Keratinocyte (primary cell): ENCODE measurements at regions not wholly inside any gene's neighbourhood (a gene's known extent, or its start where the extent isn't known, plus 50 kb on each side); places are given as distances from the start of the nearest gene placed in this dataset.

Experiments
- DNase-seq: peaks from one replicate; pipeline ENCODE4 v3.0.0-alpha.2; 2011; ENCODE audit warnings: low read depth, missing footprints, low spot score
- FAIRE-seq: peaks from 2 replicates; lab custom pipeline; 2011; peaks lifted over from hg19 to GRCh38; lab: Jason Lieb, UNC
- H2AFZ ChIP-seq: 2 replicates; pipeline ENCODE4 v1.6.0; 2012; ENCODE audit warnings: low read length, control low read depth, inconsistent platforms; ENCODE audit not compliant: control insufficient read depth
- H3K27ac ChIP-seq: 2 replicates; pipeline ENCODE4 v1.5.1; 2011; ENCODE audit warnings: low read length; ENCODE audit not compliant: control insufficient read depth, insufficient read depth
- H3K27me3 ChIP-seq: 3 replicates; pipeline ENCODE4 v1.6.0; 2011; ENCODE audit warnings: low read length; ENCODE audit not compliant: control insufficient read depth, insufficient read depth; ENCODE audit errors: extremely low read depth
- H3K36me3 ChIP-seq, 2 experiments: 2 replicates in 1 of 2; 3 replicates in 1 of 2; pipeline ENCODE4 v1.5.1; 2011; ENCODE audit warnings: low read length in 2 of 2, mild to moderate bottlenecking in 1 of 2; ENCODE audit not compliant: control insufficient read depth in 2 of 2, insufficient read depth in 2 of 2; ENCODE audit errors: extremely low read depth in 1 of 2
- H3K4me1 ChIP-seq: 3 replicates; pipeline ENCODE4 v1.5.1; 2011; ENCODE audit warnings: low read length; ENCODE audit not compliant: control insufficient read depth, insufficient read depth; ENCODE audit errors: extremely low read depth
- H3K4me2 ChIP-seq: 3 replicates; pipeline ENCODE4 v1.6.0; 2011; ENCODE audit warnings: low read depth, low read length; ENCODE audit not compliant: control insufficient read depth, insufficient read depth; ENCODE audit errors: extremely low read depth
- H3K4me3 ChIP-seq, 3 experiments: fragments of 200-600 bp in 1 of 3; sonication (generic) in 1 of 3; 2 replicates in 2 of 3; 3 replicates in 1 of 3; pipeline ENCODE4 v1.5.1; 2011 to 2016; ENCODE audit warnings: low read length in 3 of 3, mild to moderate bottlenecking in 3 of 3, control low read depth in 2 of 3, inconsistent platforms in 1 of 3, low read depth in 1 of 3, mixed read lengths in 1 of 3, mixed run types in 1 of 3, moderate library complexity in 1 of 3; ENCODE audit not compliant: control insufficient read depth in 2 of 3, insufficient read depth in 2 of 3; ENCODE audit errors: extremely low read depth in 1 of 3
- H3K79me2 ChIP-seq: 2 replicates; pipeline ENCODE4 v1.6.0; 2012; ENCODE audit warnings: low read length; ENCODE audit not compliant: control insufficient read depth, insufficient read depth
- H3K9ac ChIP-seq: 3 replicates; pipeline ENCODE4 v1.6.0; 2011; ENCODE audit warnings: low read length; ENCODE audit not compliant: control insufficient read depth, insufficient read depth; ENCODE audit errors: extremely low read depth
- H3K9me1 ChIP-seq: 3 replicates; pipeline ENCODE4 v1.6.0; 2011; ENCODE audit warnings: low read length; ENCODE audit not compliant: control insufficient read depth, insufficient read depth; ENCODE audit errors: extremely low read depth
- H3K9me3 ChIP-seq: 2 replicates; pipeline ENCODE4 v1.5.1; 2012; ENCODE audit warnings: low read depth, low read length; ENCODE audit not compliant: control insufficient read depth
- H4K20me1 ChIP-seq: 3 replicates; pipeline ENCODE4 v1.6.0; 2011; ENCODE audit warnings: low read length; ENCODE audit not compliant: control insufficient read depth, insufficient read depth; ENCODE audit errors: extremely low read depth
- CTCF ChIP-seq, 3 experiments: IDR thresholded peaks in 1 of 3; conservative IDR thresholded peaks in 1 of 3; optimal IDR thresholded peaks in 1 of 3; 2 replicates in 2 of 3; 3 replicates in 1 of 3; pipeline versions ENCODE3 to v1.5.1; 2011; ENCODE audit warnings: low read length in 3 of 3, mild to moderate bottlenecking in 3 of 3, moderate library complexity in 2 of 3, control low read depth in 1 of 3, inconsistent platforms in 1 of 3; ENCODE audit not compliant: insufficient read depth in 2 of 3; ENCODE audit errors: extremely low read depth in 1 of 3
- EZH2 ChIP-seq: IDR thresholded peaks from one replicate; pipeline ENCODE4 v1.6.1; 2012; ENCODE audit warnings: inconsistent platforms, mild to moderate bottlenecking, low read length, moderate library complexity
- dilution Hi-C: fragments of 300-500 bp; cut with MboI; formaldehyde crosslinking; loops from one replicate; pipeline ENCODE4 v1.7.0; 2020; ENCODE audit warnings: low sequenced_read_pairs; ENCODE audit not compliant: extremely low pct_ligation_motif_present

DNA sequence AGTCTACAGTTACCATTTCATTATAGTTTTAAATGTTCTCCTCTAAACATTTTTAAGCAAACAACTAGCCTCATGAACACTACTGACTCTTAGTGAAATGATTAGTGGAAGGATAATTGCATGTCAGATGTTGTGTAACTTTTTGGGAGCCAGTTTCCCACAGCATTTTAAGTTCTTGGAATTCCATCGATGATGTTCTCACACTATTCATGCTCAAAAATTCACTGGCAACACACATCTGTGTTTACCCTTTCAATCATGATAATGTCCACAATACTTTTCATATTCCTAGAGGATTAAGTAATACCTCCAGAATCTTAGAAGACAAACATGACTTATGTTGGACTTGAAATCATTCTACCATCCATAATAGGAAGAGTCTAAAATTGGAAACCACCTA, 678.1 kb upstream of the ID4 start:
- H3K27me3 ChIP-seq: no peaks in the 10 kb centered on the region
- DNase-seq (no peak), FAIRE-seq (no peak)
- no peaks in the 10 kb centered on the region for H3K9me1 ChIP-seq
- no peak overlapping the region for H3K4me3 ChIP-seq
- no peaks in the 10 kb centered on the region for H3K4me1 ChIP-seq
- no peaks in the 10 kb centered on the region for H3K79me2 ChIP-seq
- H3K4me2 ChIP-seq: no peak overlapping the region
- H4K20me1 ChIP-seq: no peaks in the 10 kb centered on the region
- no peaks in the 10 kb centered on the region for H3K36me3 ChIP-seq
- dilution Hi-C loops: no loop called here
- H3K27ac ChIP-seq: no peak overlapping the region
- no peak overlapping the region for H2AFZ ChIP-seq
- no peaks in the 10 kb centered on the region for H3K9me3 ChIP-seq
- no peak overlapping the region for H3K9ac ChIP-seq
- no peak for TF ChIP-seq CTCF (optimal IDR thresholded peaks at IDR 0.05 in 1 of 3, IDR thresholded peaks at IDR 0.05 in 1 of 3, conservative IDR thresholded peaks at IDR 0.05 in 1 of 3; ENCODE audit: extremely low read depth in 1 of 3, insufficient read depth in 2 of 3, low read length in 3 of 3)
- no peak for TF ChIP-seq EZH2

GRCh38 chr6:19159561-19159960, 677.6 kb upstream of the ID4 start:
- Histone ChIP-seq H3K9ac (no peak overlapping the region), H4K20me1 (no peaks in the 10 kb centered on the region), H3K9me3 (no peaks in the 10 kb centered on the region), H3K4me1 (no peaks in the 10 kb centered on the region), H2AFZ (no peak overlapping the region), H3K27me3 (no peaks in the 10 kb centered on the region), H3K27ac (no peak overlapping the region), H3K79me2 (no peaks in the 10 kb centered on the region), H3K9me1 (no peaks in the 10 kb centered on the region), H3K36me3 (no peaks in the 10 kb centered on the region), H3K4me2 (no peak overlapping the region), H3K4me3 (no peak overlapping the region)
- FAIRE-seq (no peak), DNase-seq (no peak)
- no peak for TF ChIP-seq EZH2
- TF ChIP-seq CTCF (optimal IDR thresholded peaks at IDR 0.05 in 1 of 3, IDR thresholded peaks at IDR 0.05 in 1 of 3, conservative IDR thresholded peaks at IDR 0.05 in 1 of 3; ENCODE audit: extremely low read depth in 1 of 3, insufficient read depth in 2 of 3, low read length in 3 of 3): no peak
- dilution Hi-C loops: no loop called here
